ENCODE measurements at regions not wholly inside any gene's neighbourhood (a gene's known extent, or its start where the extent isn't known, plus 50 kb on each side); places are given as distances from the start of the nearest gene placed in this dataset.

DNA sequence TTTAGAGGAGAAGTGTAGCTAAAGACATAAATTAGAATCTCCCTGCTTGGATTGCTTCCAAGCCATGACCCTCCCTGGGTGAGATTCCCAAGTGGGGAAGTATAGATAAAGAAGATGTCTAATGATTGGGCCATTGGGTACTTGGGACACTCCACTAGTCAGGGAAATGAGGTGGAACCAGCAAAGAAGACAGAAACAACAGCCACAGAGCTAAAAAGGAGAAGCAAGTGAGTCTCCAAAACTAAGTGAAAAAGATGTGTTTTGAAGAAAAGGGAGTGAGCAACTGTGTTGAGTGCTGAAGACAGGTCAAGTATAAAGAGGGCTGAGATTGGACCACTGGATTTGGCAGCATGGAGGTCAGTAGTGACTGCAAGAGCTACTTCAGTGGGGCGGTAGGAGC lies 61.2 kb upstream of the FOXN2 start:
- Histone ChIP-seq H3K9me3 (ENCODE audit: control insufficient read depth in 2 of 2, low read length in 2 of 2) (no peaks in the 10 kb centered on the region), H3K9ac (ENCODE audit: low read depth in 1 of 2, low read length in 2 of 2) (no peak overlapping the region), H3K27me3 (ENCODE audit: control insufficient read depth in 2 of 2, insufficient read depth in 2 of 2, low read length in 2 of 2) (no peaks in the 10 kb centered on the region), H3K27ac (ENCODE audit: low read depth in 2 of 2, low read length in 2 of 2) (no peak overlapping the region), H3K4me1 (ENCODE audit: control insufficient read depth in 2 of 2, insufficient read depth in 2 of 2, low read length in 2 of 2) (peaks cover 0 to 4% of the 10 kb centered on the region in 2 donors), H3K4me3 (ENCODE audit: low read length in 2 of 2) (no peak overlapping the region), H3K36me3 (ENCODE audit: control insufficient read depth in 2 of 2, insufficient read depth in 2 of 2, low read length in 2 of 2) (no peaks in the 10 kb centered on the region)

GRCh38 chr2:48254839-48255238 lies 59.6 kb upstream of the FOXN2 start:
- no peaks in the 10 kb centered on the region for H3K9me3 ChIP-seq (ENCODE audit: control insufficient read depth in 2 of 2, low read length in 2 of 2)
- H3K9ac ChIP-seq (ENCODE audit: low read depth in 1 of 2, low read length in 2 of 2), result no peak overlapping the region
- H3K4me3 ChIP-seq (ENCODE audit: low read length in 2 of 2), result no peak overlapping the region
- H3K4me1 ChIP-seq (ENCODE audit: control insufficient read depth in 2 of 2, insufficient read depth in 2 of 2, low read length in 2 of 2), result peaks cover 0 to under 1% of the 10 kb centered on the region in 2 donors
- no peaks in the 10 kb centered on the region for H3K36me3 ChIP-seq (ENCODE audit: control insufficient read depth in 2 of 2, insufficient read depth in 2 of 2, low read length in 2 of 2)
- no peak overlapping the region for H3K27ac ChIP-seq (ENCODE audit: low read depth in 2 of 2, low read length in 2 of 2)
- H3K27me3 ChIP-seq (ENCODE audit: control insufficient read depth in 2 of 2, insufficient read depth in 2 of 2, low read length in 2 of 2), result no peaks in the 10 kb centered on the region

- no peak overlapping the region for H3K9ac ChIP-seq (ENCODE audit: low read depth in 1 of 2, low read length in 2 of 2)
- H3K27me3 ChIP-seq (ENCODE audit: control insufficient read depth in 2 of 2, insufficient read depth in 2 of 2, low read length in 2 of 2), result no peaks in the 10 kb centered on the region
- H3K36me3 ChIP-seq (ENCODE audit: control insufficient read depth in 2 of 2, insufficient read depth in 2 of 2, low read length in 2 of 2), result no peaks in the 10 kb centered on the region
- H3K9me3 ChIP-seq (ENCODE audit: control insufficient read depth in 2 of 2, low read length in 2 of 2), result no peaks in the 10 kb centered on the region
- H3K4me3 ChIP-seq (ENCODE audit: low read length in 2 of 2), result no peak overlapping the region
- H3K4me1 ChIP-seq (ENCODE audit: control insufficient read depth in 2 of 2, insufficient read depth in 2 of 2, low read length in 2 of 2), result no peaks in the 10 kb centered on the region
- no peak overlapping the region for H3K27ac ChIP-seq (ENCODE audit: low read depth in 2 of 2, low read length in 2 of 2)
These were observed 57.0 kb upstream of the FOXN2 start for GRCh38 chr2:48257456-48257855.

DNA sequence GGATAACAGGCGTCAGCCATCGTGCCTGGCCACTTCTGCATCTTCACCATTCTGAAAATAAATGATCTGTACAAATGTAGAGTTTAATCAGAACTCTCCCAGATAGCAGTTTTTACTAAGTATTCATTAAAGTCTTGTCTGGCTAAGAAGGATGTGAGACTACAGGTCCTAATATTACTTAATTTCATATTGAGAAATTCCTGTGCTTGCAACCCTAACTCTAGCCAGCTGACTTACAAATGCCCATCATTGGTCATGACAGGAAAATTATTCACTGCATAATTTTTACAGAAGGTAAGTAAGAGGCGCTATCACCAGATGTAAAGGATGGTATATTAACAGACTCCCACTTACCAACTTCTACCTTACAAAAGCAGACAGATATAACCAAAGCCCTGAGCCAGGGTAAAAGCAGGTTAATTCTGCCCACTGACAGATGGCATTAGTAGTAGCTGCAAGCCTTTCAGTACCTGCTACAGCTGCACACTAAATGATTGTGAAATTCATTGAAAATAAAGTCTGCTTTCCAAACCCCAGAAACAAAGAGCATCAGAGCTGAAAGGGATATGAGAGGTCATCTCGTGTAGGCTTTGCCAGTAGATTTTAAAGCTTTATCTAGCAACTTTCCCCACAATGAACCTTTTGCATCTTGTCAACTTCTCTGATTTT lies 55.9 kb upstream of the FOXN2 start:
- no peaks in the 10 kb centered on the region for H3K4me1 ChIP-seq (ENCODE audit: control insufficient read depth in 2 of 2, insufficient read depth in 2 of 2, low read length in 2 of 2)
- H3K9me3 ChIP-seq (ENCODE audit: control insufficient read depth in 2 of 2, low read length in 2 of 2), result no peaks in the 10 kb centered on the region
- no peaks in the 10 kb centered on the region for H3K27me3 ChIP-seq (ENCODE audit: control insufficient read depth in 2 of 2, insufficient read depth in 2 of 2, low read length in 2 of 2)
- H3K36me3 ChIP-seq (ENCODE audit: control insufficient read depth in 2 of 2, insufficient read depth in 2 of 2, low read length in 2 of 2), result no peaks in the 10 kb centered on the region
- H3K27ac ChIP-seq (ENCODE audit: low read depth in 2 of 2, low read length in 2 of 2), result no peak overlapping the region
- H3K4me3 ChIP-seq (ENCODE audit: low read length in 2 of 2), result no peak overlapping the region
- no peak overlapping the region for H3K9ac ChIP-seq (ENCODE audit: low read depth in 1 of 2, low read length in 2 of 2)

DNA sequence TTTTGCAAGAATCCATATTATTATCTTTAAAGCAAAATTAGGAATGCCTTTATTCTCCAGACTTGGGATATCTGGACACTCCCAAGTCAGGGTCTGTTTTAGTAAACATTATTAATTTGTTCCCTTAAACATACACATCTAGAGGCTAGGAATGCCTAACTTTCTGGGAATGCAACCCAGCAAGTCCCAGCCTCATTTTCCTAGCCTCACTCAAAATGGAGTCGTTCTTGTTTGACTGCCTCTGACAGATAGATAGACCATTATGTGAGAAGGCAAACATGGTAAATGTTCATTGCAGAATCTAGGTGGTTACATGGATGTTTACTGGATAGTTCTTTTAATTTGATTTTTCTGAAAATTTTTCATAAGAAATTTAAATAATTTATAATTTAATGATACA lies 54.7 kb upstream of the FOXN2 start:
- no peaks in the 10 kb centered on the region for H3K36me3 ChIP-seq (ENCODE audit: control insufficient read depth in 2 of 2, insufficient read depth in 2 of 2, low read length in 2 of 2)
- H3K9ac ChIP-seq (ENCODE audit: low read depth in 1 of 2, low read length in 2 of 2), result no peak overlapping the region
- H3K4me1 ChIP-seq (ENCODE audit: control insufficient read depth in 2 of 2, insufficient read depth in 2 of 2, low read length in 2 of 2), result no peaks in the 10 kb centered on the region
- no peaks in the 10 kb centered on the region for H3K27me3 ChIP-seq (ENCODE audit: control insufficient read depth in 2 of 2, insufficient read depth in 2 of 2, low read length in 2 of 2)
- no peak overlapping the region for H3K4me3 ChIP-seq (ENCODE audit: low read length in 2 of 2)
- H3K9me3 ChIP-seq (ENCODE audit: control insufficient read depth in 2 of 2, low read length in 2 of 2), result no peaks in the 10 kb centered on the region
- H3K27ac ChIP-seq (ENCODE audit: low read depth in 2 of 2, low read length in 2 of 2), result no peak overlapping the region

DNA sequence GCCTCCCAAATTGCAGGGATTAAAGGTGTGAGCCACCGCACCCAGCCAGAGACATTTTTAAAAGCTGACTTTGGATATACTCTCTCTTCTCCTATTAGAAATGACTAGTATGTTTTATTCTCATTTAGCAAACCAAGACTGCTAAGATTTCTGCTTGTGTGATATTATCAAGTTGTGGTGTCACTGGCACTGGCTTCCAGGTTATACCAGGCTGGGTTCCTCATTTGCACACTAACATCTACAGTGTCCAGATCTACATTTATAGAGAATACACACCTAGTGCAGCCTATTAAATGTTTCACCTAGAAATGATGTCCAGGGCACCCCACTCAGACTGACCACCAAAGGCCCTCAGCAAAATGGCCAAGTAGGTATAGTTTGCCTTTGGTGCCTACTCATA lies 49.9 kb upstream of the FOXN2 start:
- Histone ChIP-seq H3K9me3 (ENCODE audit: control insufficient read depth in 2 of 2, low read length in 2 of 2) (no peaks in the 10 kb centered on the region), H3K9ac (ENCODE audit: low read depth in 1 of 2, low read length in 2 of 2) (no peak overlapping the region), H3K4me1 (ENCODE audit: control insufficient read depth in 2 of 2, insufficient read depth in 2 of 2, low read length in 2 of 2) (peaks cover 1 to 4% of the 10 kb centered on the region in 2 donors), H3K27ac (ENCODE audit: low read depth in 2 of 2, low read length in 2 of 2) (no peak overlapping the region), H3K4me3 (ENCODE audit: low read length in 2 of 2) (no peak overlapping the region), H3K36me3 (ENCODE audit: control insufficient read depth in 2 of 2, insufficient read depth in 2 of 2, low read length in 2 of 2) (no peaks in the 10 kb centered on the region), H3K27me3 (ENCODE audit: control insufficient read depth in 2 of 2, insufficient read depth in 2 of 2, low read length in 2 of 2) (no peaks in the 10 kb centered on the region)
